ENCODE measurements at regions not wholly inside any gene's neighbourhood (a gene's known extent, or its start where the extent isn't known, plus 50 kb on each side); places are given as distances from the start of the nearest gene placed in this dataset.

GRCh38 chr13:63696055-63696454, 2280.4 kb upstream of the PCDH20 start:
- H3K27ac ChIP-seq (ENCODE audit: low read depth, low read length), result no peak overlapping the region
- Mint-ChIP-seq H3K27me3 (ENCODE audit: low read depth, unreplicated experiment) (no peaks in the 10 kb centered on the region), H3K27ac (ENCODE audit: unreplicated experiment) (no peak overlapping the region), H3K9me3 (ENCODE audit: unreplicated experiment) (peaks cover 5% of the 10 kb centered on the region), H3K4me3 (ENCODE audit: unreplicated experiment) (no peak overlapping the region), H3K4me1 (ENCODE audit: low read depth, unreplicated experiment) (peaks cover 4% of the 10 kb centered on the region), H3K36me3 (ENCODE audit: low read depth, unreplicated experiment) (no peaks in the 10 kb centered on the region)
- peaks cover 2% of the 10 kb centered on the region for H3K9me3 ChIP-seq (ENCODE audit: insufficient read depth, low read depth, low read length)
- no peaks in the 10 kb centered on the region for H3K4me1 ChIP-seq (ENCODE audit: insufficient read depth, low read length)
- H3K79me2 ChIP-seq (ENCODE audit: insufficient read depth, low read length), result no peaks in the 10 kb centered on the region
- H3K4me2 ChIP-seq (ENCODE audit: low read length), result no peak overlapping the region
- no peaks in the 10 kb centered on the region for H4K20me1 ChIP-seq (ENCODE audit: insufficient read depth, low read length)
- no peak overlapping the region for H2AFZ ChIP-seq (ENCODE audit: low read depth, low read length)
- FAIRE-seq (no peak), DNase-seq (ENCODE audit: low read depth) (peak; percentile 62)
- no peaks in the 10 kb centered on the region for H3K27me3 ChIP-seq (ENCODE audit: insufficient read depth, low read length)
- no peaks in the 10 kb centered on the region for H3K36me3 ChIP-seq (ENCODE audit: insufficient read depth, low read length)
- TF ChIP-seq CTCF (IDR thresholded peaks at IDR 0.05; ENCODE audit: insufficient read depth, low read depth, low read length), result no peak
- no peak overlapping the region for H3K9ac ChIP-seq (ENCODE audit: low read length)
- no peak overlapping the region for H3K4me3 ChIP-seq (ENCODE audit: insufficient read depth, low read depth, low read length)

- FAIRE-seq (no peak), DNase-seq (ENCODE audit: low read depth) (no peak)
- TF ChIP-seq EZH2 (IDR thresholded peaks at IDR 0.05; ENCODE audit: insufficient read depth, low read length) (no peak), CTCF (IDR thresholded peaks at IDR 0.05; ENCODE audit: insufficient read depth, low read depth, low read length) (no peak)
- Histone ChIP-seq H4K20me1 (ENCODE audit: insufficient read depth, low read length) (no peaks in the 10 kb centered on the region), H3K4me3 (ENCODE audit: insufficient read depth, low read depth, low read length) (no peak overlapping the region), H2AFZ (ENCODE audit: low read depth, low read length) (no peak overlapping the region), H3K4me1 (ENCODE audit: insufficient read depth, low read length) (no peaks in the 10 kb centered on the region), H3K27me3 (ENCODE audit: insufficient read depth, low read length) (no peaks in the 10 kb centered on the region), H3K9me3 (ENCODE audit: insufficient read depth, low read depth, low read length) (peaks cover 2% of the 10 kb centered on the region), H3K79me2 (ENCODE audit: insufficient read depth, low read length) (no peaks in the 10 kb centered on the region), H3K36me3 (ENCODE audit: insufficient read depth, low read length) (no peaks in the 10 kb centered on the region), H3K27ac (ENCODE audit: low read depth, low read length) (no peak overlapping the region), H3K4me2 (ENCODE audit: low read length) (no peak overlapping the region), H3K9ac (ENCODE audit: low read length) (no peak overlapping the region)
- Mint-ChIP-seq H3K27ac (ENCODE audit: unreplicated experiment) (no peak overlapping the region), H3K36me3 (ENCODE audit: low read depth, unreplicated experiment) (no peaks in the 10 kb centered on the region), H3K27me3 (ENCODE audit: low read depth, unreplicated experiment) (no peaks in the 10 kb centered on the region), H3K4me3 (ENCODE audit: unreplicated experiment) (no peak overlapping the region), H3K4me1 (ENCODE audit: low read depth, unreplicated experiment) (peaks cover 4% of the 10 kb centered on the region), H3K9me3 (ENCODE audit: unreplicated experiment) (no peaks in the 10 kb centered on the region)
Measured at GRCh38 chr13:63693696-63694095, 2278.0 kb upstream of the PCDH20 start.

DNA sequence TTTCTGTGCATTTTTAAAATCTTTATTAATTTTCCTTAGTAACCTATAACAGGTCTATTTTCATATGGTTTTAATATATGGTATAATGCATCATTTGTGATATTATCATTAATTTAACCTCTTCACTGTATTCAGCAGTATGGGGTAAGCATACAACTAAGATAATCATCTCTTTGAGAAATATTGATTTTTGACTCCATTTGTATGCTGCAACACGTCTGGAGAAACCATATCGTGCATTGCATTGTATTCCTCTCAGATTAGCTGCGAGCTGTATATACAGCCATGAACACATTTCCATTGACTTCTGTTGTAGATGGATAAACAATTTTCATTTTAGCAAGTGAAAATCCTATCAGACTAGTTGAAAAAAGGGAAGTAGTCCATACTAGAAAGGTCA, 2275.8 kb upstream of the PCDH20 start:
- H3K36me3 Mint-ChIP-seq (ENCODE audit: low read depth, unreplicated experiment), result no peaks in the 10 kb centered on the region
- H3K4me1 Mint-ChIP-seq (ENCODE audit: low read depth, unreplicated experiment), result peaks cover 4% of the 10 kb centered on the region
- no peak for DNase-seq (ENCODE audit: low read depth)
- no peak overlapping the region for H2AFZ ChIP-seq (ENCODE audit: low read depth, low read length)
- H3K4me3 ChIP-seq (ENCODE audit: insufficient read depth, low read depth, low read length), result no peak overlapping the region
- no peaks in the 10 kb centered on the region for H3K79me2 ChIP-seq (ENCODE audit: insufficient read depth, low read length)
- H3K27ac Mint-ChIP-seq (ENCODE audit: unreplicated experiment), result no peak overlapping the region
- H3K36me3 ChIP-seq (ENCODE audit: insufficient read depth, low read length), result no peaks in the 10 kb centered on the region
- no peak overlapping the region for H3K27ac ChIP-seq (ENCODE audit: low read depth, low read length)
- no peak for TF ChIP-seq CTCF (IDR thresholded peaks at IDR 0.05; ENCODE audit: insufficient read depth, low read depth, low read length)
- no peak for TF ChIP-seq EZH2 (IDR thresholded peaks at IDR 0.05; ENCODE audit: insufficient read depth, low read length)
- no peak overlapping the region for H3K4me2 ChIP-seq (ENCODE audit: low read length)
- H3K4me1 ChIP-seq (ENCODE audit: insufficient read depth, low read length), result no peaks in the 10 kb centered on the region
- no peak overlapping the region for H3K9ac ChIP-seq (ENCODE audit: low read length)
- H3K27me3 Mint-ChIP-seq (ENCODE audit: low read depth, unreplicated experiment), result no peaks in the 10 kb centered on the region
- H3K27me3 ChIP-seq (ENCODE audit: insufficient read depth, low read length), result no peaks in the 10 kb centered on the region
- peaks cover 5% of the 10 kb centered on the region for H3K9me3 Mint-ChIP-seq (ENCODE audit: unreplicated experiment)
- H3K4me3 Mint-ChIP-seq (ENCODE audit: unreplicated experiment), result no peak overlapping the region
- no peak for FAIRE-seq
- peaks cover 2% of the 10 kb centered on the region for H3K9me3 ChIP-seq (ENCODE audit: insufficient read depth, low read depth, low read length)
- H4K20me1 ChIP-seq (ENCODE audit: insufficient read depth, low read length), result no peaks in the 10 kb centered on the region

Data from astrocyte (in vitro differentiated cells and primary cell).